Skeletal muscle cell (primary cell): ENCODE measurements at regions not wholly inside any gene's neighbourhood (a gene's known extent, or its start where the extent isn't known, plus 50 kb on each side); places are given as distances from the start of the nearest gene placed in this dataset.
"Not testable (repeated sequence)": the region's sequence is repeated elsewhere in the genome, so short reads cannot be mapped to it uniquely, and the experiment has no call there.

ENCODE experiments used
- DNase-seq: peaks from one replicate; pipeline ENCODE4 v3.0.0-alpha.2; 2010; ENCODE audit warnings: low read depth
- H3K4me3 ChIP-seq: 2 replicates; pipeline ENCODE4 v1.5.1; 2011; ENCODE audit warnings: low read depth, mild to moderate bottlenecking, control low read depth, low read length, moderate library complexity

GRCh38 chr20:41748051-41748450 lies 129.9 kb upstream of the CHD6 start:
- no peak overlapping the region for H3K4me3 ChIP-seq
- DNase-seq: no peak

- H3K4me3 ChIP-seq: no peak overlapping the region
- no peak for DNase-seq
Observed at GRCh38 chr20:41747226-41747625, 129.0 kb upstream of the CHD6 start.

- no peak for DNase-seq
- H3K4me3 ChIP-seq: no peak overlapping the region
Observed at GRCh38 chr20:41746635-41747034, 128.5 kb upstream of the CHD6 start.

- H3K4me3 ChIP-seq: no peak overlapping the region
- DNase-seq: no peak
Observed at GRCh38 chr20:41738604-41739206, 120.5 kb upstream of the CHD6 start.

- no peak for DNase-seq
- no peak overlapping the region for H3K4me3 ChIP-seq
Observed at GRCh38 chr20:41735949-41736348, 117.8 kb upstream of the CHD6 start.

GRCh38 chr20:41734506-41734945 lies 116.3 kb upstream of the CHD6 start:
- no peak overlapping the region for H3K4me3 ChIP-seq
- DNase-seq: no peak

GRCh38 chr20:41733151-41733550 lies 115.0 kb upstream of the CHD6 start:
- DNase-seq: no peak
- no peak overlapping the region for H3K4me3 ChIP-seq

GRCh38 chr20:41731198-41731597 lies 113.0 kb upstream of the CHD6 start:
- DNase-seq, H3K4me3 ChIP-seq: not testable (repeated sequence)

GRCh38 chr20:41727681-41728080 lies 109.5 kb upstream of the CHD6 start:
- DNase-seq: not testable (repeated sequence)

GRCh38 chr20:41726727-41727126 lies 108.5 kb upstream of the CHD6 start:
- no peak overlapping the region for H3K4me3 ChIP-seq
- no peak for DNase-seq

More at GRCh38 chr20:41727681-41728080, 109.5 kb upstream of the CHD6 start:
- H3K4me3 ChIP-seq: not testable (repeated sequence)

- no peak overlapping the region for H3K4me3 ChIP-seq
- DNase-seq: no peak
Observed at GRCh38 chr20:41719151-41719550, 101.0 kb upstream of the CHD6 start.

- DNase-seq: no peak
- no peak overlapping the region for H3K4me3 ChIP-seq
Observed at GRCh38 chr20:41717483-41717882, 99.3 kb upstream of the CHD6 start.

- no peak overlapping the region for H3K4me3 ChIP-seq
- DNase-seq: no peak
Observed at GRCh38 chr20:41716911-41717310, 98.7 kb upstream of the CHD6 start.

GRCh38 chr20:41716436-41716835 lies 98.3 kb upstream of the CHD6 start:
- no peak for DNase-seq
- no peak overlapping the region for H3K4me3 ChIP-seq

GRCh38 chr20:41715526-41715925 lies 97.3 kb upstream of the CHD6 start:
- no peak overlapping the region for H3K4me3 ChIP-seq
- no peak for DNase-seq

- H3K4me3 ChIP-seq: no peak overlapping the region
- no peak for DNase-seq
Observed at GRCh38 chr20:41714030-41714429, 95.9 kb upstream of the CHD6 start.

GRCh38 chr20:41704896-41705295 lies 86.7 kb upstream of the CHD6 start:
- no peak for DNase-seq
- no peak overlapping the region for H3K4me3 ChIP-seq

GRCh38 chr20:41702647-41703046 lies 84.5 kb upstream of the CHD6 start:
- no peak overlapping the region for H3K4me3 ChIP-seq
- no peak for DNase-seq

- DNase-seq: no peak
- no peak overlapping the region for H3K4me3 ChIP-seq
Observed at GRCh38 chr20:41701588-41702348, 83.6 kb upstream of the CHD6 start.

GRCh38 chr20:41699673-41700072 lies 81.5 kb upstream of the CHD6 start:
- H3K4me3 ChIP-seq, DNase-seq: not testable (repeated sequence)
